Heart left ventricle (tissue), 13 donors: ENCODE measurements at regions not wholly inside any gene's neighbourhood (a gene's known extent, or its start where the extent isn't known, plus 50 kb on each side); places are given as distances from the start of the nearest gene placed in this dataset.

Experiments used
- CTCF ChIP-seq, 12 donors: fragments of 200-600 bp; sonication (generic) in 4 of 12; IDR thresholded peaks; one replicate each; pipeline versions ENCODE4 v1.5.0 to v1.8.0; 2018 to 2022; ENCODE audit warnings: antibody characterized with exemption in 12 of 12, mild to moderate bottlenecking in 5 of 12
- POLR2A ChIP-seq, 2 donors: fragments of 450-650 bp; IDR thresholded peaks; one replicate each; pipeline ENCODE4 v1.6.1; 2017; ENCODE audit warnings: antibody characterized with exemption in 2 of 2, mild to moderate bottlenecking in 2 of 2, moderate library complexity in 2 of 2
- donor health status: ischemic (EF 13 %, LVEDD 7.1; RV severe dilation, severe dysfunction).
- donor health status: DM: no; HTN: yes; CAD: no.
- donor health status: DM: no; HTN: no; CAD: no.
- donor health status: ischemic (EF 25% LVEDD 6.9; RV normal size, moderate dysfunction).
- donor health status: ischemic (EF 25% LVEDD 5.7; RV mildly dilated, moderate dysfunction).
- donor health status: ischemic (EF 35%, LVEDD 5.7; RV mildly dilated, moderate dysfunction).
- donor health status: nonischemic (EF 11% LVEDD 7.7; RV severe dilation, severe dysfunction).
- donor health status: DM: yes; HTN: yes; CAD: no.
- donor health status: PGD.
- donor health status: ischemic (EF 29% LVEDD 5.4; RV normal size, mild dysfunction).
- donor health status: nonischemic (EF 23%, LVEDD 6.1; RV moderate dilation, normal function).

DNA sequence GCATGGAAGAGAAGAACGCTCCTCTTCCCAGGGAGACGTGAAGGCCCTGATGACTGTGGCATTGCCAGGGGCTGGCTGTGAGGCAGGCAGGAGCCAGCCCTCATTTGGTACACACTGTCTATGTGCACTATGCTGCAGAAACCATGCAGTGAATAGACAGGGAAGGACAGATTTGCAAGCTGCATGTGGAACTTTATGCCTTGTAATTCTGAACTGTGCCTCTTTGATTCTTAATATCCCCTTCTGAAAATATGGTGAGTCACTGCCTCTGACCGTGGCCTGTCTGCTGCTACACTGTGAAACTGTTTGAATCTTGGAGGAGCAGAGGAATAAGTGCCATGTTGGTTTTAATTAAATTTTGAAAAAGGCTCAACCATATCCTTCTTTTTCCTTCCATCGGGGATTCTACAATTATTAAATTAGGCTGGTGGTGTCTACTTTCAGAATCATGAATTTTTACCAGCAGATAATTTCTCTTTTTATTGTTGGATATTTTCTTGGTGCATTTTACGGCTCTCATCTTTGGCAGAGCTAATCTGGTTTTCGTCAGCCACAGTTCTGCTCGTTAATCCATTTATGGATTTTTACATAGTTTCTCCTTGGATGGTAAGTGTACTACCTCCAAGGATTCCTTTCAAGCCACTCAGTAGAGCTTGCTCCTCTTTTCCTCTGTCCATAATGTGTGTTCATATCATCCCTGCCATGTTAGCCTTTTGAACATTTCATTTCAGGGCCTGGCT lies 301.0 kb upstream of the SLC35B3 start:
- TF ChIP-seq CTCF (IDR thresholded peaks at IDR 0.05) (no peak), POLR2A (IDR thresholded peaks at IDR 0.05) (no peak)
